Gastrocnemius medialis (tissue), 4 donors: ENCODE measurements at regions not wholly inside any gene's neighbourhood (a gene's known extent, or its start where the extent isn't known, plus 50 kb on each side); places are given as distances from the start of the nearest gene placed in this dataset.

Experiments used
- CTCF ChIP-seq, 5 experiments: fragments of 450-650 bp in 3 of 5; fragments of 200-600 bp in 2 of 5; sonication (generic) in 2 of 5; IDR thresholded peaks in 4 of 5; conservative IDR thresholded peaks in 1 of 5; 1 replicate in 4 of 5; 2 replicates in 1 of 5; pipeline ENCODE4 v1.5.1; 2016 to 2019; ENCODE audit warnings: antibody characterized with exemption in 5 of 5, mild to moderate bottlenecking in 3 of 5, moderate library complexity in 3 of 5
- POLR2A ChIP-seq, 2 donors: fragments of 450-650 bp; IDR thresholded peaks; one replicate each; pipeline ENCODE4 v1.6.1; 2017; ENCODE audit warnings: antibody characterized with exemption in 2 of 2, mild to moderate bottlenecking in 2 of 2, moderate library complexity in 2 of 2

GRCh38 chr12:77777274-77777673 is 53.4 kb upstream of the NAV3 start:
- TF ChIP-seq CTCF (IDR thresholded peaks at IDR 0.05 in 4 of 5, conservative IDR thresholded peaks at IDR 0.05 in 1 of 5) (no peak), POLR2A (IDR thresholded peaks at IDR 0.05) (no peak)
